NT2/D1 (cell line): ENCODE measurements at regions not wholly inside any gene's neighbourhood (a gene's known extent, or its start where the extent isn't known, plus 50 kb on each side); places are given as distances from the start of the nearest gene placed in this dataset.

Source experiments
- DNase-seq: peaks from one replicate; pipeline ENCODE4 v3.0.0-alpha.2; 2011; ENCODE audit warnings: low read depth, low spot score
- H3K27me3 ChIP-seq: 2 replicates; pipeline ENCODE4 v1.6.0; 2011; ENCODE audit warnings: mild to moderate bottlenecking; ENCODE audit not compliant: insufficient read length, insufficient read depth
- H3K36me3 ChIP-seq: 2 replicates; pipeline ENCODE4 v1.6.1; 2011; ENCODE audit warnings: mild to moderate bottlenecking, low read length, mixed read lengths; ENCODE audit not compliant: insufficient read depth, insufficient read length
- H3K4me1 ChIP-seq: 2 replicates; pipeline ENCODE4 v1.5.1; 2011; ENCODE audit not compliant: insufficient read depth, insufficient read length
- H3K4me3 ChIP-seq: 2 replicates; pipeline ENCODE4 v1.5.1; 2011; ENCODE audit warnings: low read depth; ENCODE audit not compliant: insufficient read length
- H3K9ac ChIP-seq: 2 replicates; pipeline ENCODE4 v1.6.0; 2011; ENCODE audit warnings: low read depth; ENCODE audit not compliant: insufficient read length
- H3K9me3 ChIP-seq: 2 replicates; pipeline ENCODE4 v1.5.1; 2011; ENCODE audit warnings: mild to moderate bottlenecking, low read length; ENCODE audit not compliant: insufficient read depth
- SUZ12 ChIP-seq: IDR thresholded peaks from 2 replicates; pipeline ENCODE4 v1.6.1; 2011; ENCODE audit not compliant: insufficient read length, insufficient read depth; ENCODE audit errors: extremely low read depth
- YY1 ChIP-seq: IDR thresholded peaks from 2 replicates; pipeline ENCODE4 v1.6.1; 2011; ENCODE audit not compliant: insufficient read length, insufficient read depth
- ZNF274 ChIP-seq: IDR thresholded peaks from 2 replicates; pipeline ENCODE4 v1.6.1; 2011; ENCODE audit warnings: mild to moderate bottlenecking, low read depth, low read length

DNA sequence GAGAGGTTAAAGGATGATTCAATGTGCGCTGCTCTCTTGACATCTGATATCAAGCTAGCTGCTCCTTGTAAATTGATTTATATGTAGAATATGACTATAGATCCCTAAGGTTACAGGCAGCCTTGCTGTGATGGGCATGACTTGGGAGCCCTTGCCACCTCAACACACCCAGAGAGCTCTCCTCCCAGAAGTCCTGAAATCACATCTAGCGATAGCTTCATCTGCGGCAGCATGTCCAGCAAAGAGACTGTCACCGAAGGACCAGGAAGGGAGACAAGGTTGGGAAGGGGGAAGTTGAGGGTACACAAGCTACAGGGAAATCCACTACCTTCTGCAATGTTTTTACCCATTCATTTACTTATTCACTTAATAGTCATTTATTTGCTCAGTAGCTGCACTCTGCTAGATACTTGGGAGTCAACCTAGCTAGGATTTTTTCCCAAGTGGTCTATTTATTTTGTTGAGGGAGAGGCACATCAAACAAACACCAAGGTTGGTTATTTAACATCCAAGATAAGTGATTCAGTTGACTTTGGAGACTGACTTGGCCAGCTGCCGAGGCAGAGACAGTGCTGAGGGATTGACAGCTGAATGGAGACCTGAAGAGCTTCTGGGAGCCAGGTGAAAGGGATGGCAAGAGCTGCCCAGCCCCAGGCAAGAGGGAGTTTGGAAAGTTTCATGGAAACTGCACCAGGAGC, 205.8 kb upstream of the IL12A start:
- no peak overlapping the region for H3K4me3 ChIP-seq

DNA sequence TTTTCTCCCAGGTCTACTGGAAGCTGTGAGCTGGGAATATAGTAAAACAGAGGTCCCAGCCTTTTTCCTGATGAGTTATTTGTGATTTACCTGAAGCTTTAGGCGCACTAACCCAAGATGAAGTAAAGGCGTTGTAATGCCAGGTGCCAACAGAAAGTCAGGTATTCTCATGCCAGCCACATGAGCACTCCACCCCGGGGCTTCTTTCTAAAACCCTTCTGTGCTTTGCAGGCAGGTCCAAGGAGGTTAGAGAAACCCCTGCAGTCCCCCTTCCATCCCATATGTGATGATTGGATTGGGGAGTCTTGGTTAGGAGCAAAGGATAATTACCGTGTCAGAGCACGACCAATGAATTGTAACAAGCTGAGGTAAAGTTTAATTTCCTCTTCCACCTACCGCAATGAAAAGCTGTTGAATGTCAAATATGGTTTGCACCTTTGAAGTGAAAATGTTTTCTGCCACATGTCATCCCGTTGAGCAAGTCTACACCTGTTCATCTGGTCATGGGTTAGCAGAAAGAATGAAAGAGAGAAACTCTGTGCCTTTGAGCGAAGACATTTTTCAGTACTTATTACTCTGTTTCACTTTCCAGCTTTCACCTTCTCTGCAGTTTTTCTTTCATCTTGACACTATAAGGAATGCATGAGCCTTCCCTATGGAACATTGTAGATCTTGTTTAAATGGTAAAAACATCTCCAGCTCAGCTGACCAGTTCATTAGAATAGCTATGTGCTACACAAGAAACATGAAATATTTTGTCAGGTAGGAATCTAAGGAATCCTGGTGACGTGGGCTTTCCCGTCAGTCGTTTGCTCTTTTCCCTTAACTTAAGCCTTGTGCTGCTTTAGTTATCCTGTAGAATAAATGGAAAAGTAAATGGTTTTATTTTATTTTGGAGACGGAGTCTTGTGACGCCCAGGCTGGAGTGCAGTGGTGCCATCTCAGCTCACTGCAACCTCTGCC, 204.6 kb upstream of the IL12A start:
- no peak overlapping the region for H3K4me3 ChIP-seq
- H3K36me3 ChIP-seq: peaks cover 16% of the 10 kb centered on the region
- no peak for DNase-seq
- no peaks in the 10 kb centered on the region for H3K9me3 ChIP-seq
- H3K9ac ChIP-seq: no peak overlapping the region
- no peak for TF ChIP-seq SUZ12
- TF ChIP-seq ZNF274: no peak
- no peak for TF ChIP-seq YY1
- no peaks in the 10 kb centered on the region for H3K27me3 ChIP-seq
- no peaks in the 10 kb centered on the region for H3K4me1 ChIP-seq

More for the DNA sequence above, 205.8 kb upstream of the IL12A start:
- H3K4me1 ChIP-seq: no peaks in the 10 kb centered on the region
- H3K27me3 ChIP-seq: no peaks in the 10 kb centered on the region
- no peak for DNase-seq
- H3K36me3 ChIP-seq: peaks cover 16% of the 10 kb centered on the region
- H3K9me3 ChIP-seq: no peaks in the 10 kb centered on the region
- TF ChIP-seq YY1: no peak
- no peak for TF ChIP-seq SUZ12
- TF ChIP-seq ZNF274: no peak
- no peak overlapping the region for H3K9ac ChIP-seq

DNA sequence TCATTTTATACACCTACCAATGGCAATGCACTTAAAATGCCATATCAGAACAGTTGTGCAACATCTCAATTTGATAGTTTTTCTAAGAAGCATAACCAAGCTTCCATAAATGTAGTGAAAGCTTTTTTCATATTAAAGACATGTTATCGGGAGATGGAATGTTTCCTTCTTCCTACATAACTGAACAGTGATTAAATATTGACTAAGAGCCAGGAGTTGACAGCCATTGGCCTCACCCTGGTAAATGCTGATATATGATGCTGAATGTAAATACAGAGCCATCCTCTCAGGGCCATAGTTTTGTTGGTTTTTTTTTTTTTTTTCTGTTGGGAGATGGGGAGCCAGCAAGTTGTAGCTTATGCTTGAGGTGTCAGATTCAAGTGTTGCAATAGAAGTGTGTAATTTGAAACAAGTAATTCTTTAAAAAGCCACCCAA, 203.3 kb upstream of the IL12A start:
- DNase-seq: no peak
- H3K4me3 ChIP-seq: no peak overlapping the region

DNA sequence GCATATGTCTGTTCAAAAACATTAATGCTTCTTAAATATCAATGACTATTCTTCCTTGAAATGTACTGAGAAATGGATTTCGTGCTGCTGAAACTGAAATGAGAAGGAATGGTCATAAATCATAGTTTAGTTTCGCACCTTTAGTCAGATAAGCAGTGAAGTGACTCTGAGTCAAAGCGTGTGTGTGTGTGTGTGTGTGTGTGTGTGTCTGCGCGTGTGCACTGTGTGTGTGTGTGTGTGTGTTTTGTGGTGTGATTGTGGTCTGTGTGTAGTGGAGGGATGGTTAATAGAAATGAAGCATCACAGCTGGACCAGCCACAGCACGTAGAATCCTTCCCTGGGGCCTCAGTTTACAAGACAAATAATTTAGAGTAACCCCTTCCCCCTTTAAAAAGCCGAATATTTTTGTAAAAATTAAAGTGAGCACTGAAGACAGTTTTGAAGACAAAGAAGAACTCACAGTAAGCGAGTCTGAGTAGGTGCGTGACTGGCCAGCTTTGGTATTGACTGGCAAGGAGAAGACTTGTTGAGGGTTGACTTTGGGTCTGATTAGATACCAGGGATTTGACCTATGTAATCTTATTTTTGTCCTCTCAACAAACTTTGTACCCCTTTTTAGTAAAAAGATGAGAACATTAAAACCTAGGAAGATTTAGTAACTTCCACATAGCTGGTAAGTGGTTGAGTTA, 202.0 kb upstream of the IL12A start:
- Histone ChIP-seq H3K4me3 (no peak overlapping the region), H3K36me3 (peaks cover 19% of the 10 kb centered on the region), H3K9me3 (no peaks in the 10 kb centered on the region), H3K27me3 (no peaks in the 10 kb centered on the region), H3K9ac (no peak overlapping the region), H3K4me1 (peaks cover 4% of the 10 kb centered on the region)
- TF ChIP-seq ZNF274 (no peak), YY1 (no peak), SUZ12 (no peak)
- DNase-seq: no peak

More for the DNA sequence above, 203.3 kb upstream of the IL12A start:
- H3K4me1 ChIP-seq: no peaks in the 10 kb centered on the region
- no peaks in the 10 kb centered on the region for H3K9me3 ChIP-seq
- H3K36me3 ChIP-seq: peaks cover 17% of the 10 kb centered on the region
- no peaks in the 10 kb centered on the region for H3K27me3 ChIP-seq
- no peak overlapping the region for H3K9ac ChIP-seq
- no peak for TF ChIP-seq ZNF274
- TF ChIP-seq YY1: no peak
- TF ChIP-seq SUZ12: no peak

DNA sequence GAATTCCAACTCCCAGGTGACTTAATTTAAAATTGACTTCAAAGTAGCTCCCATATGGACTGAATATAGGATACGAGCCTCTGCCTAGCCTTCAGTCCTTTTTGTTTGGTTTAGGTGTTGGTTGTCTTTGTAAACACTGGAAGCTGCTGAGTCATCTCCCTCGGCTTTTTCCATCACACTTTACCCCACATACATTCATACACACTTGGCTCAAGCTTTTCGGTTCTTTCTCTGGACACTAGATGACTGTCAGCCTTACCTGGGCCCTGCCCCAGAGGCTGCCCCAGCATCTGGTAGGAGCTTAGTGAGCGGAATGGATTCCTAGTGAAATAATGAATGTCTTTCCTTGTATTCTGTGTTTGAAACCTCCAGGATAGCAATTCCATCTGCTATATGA, 201.5 kb upstream of the IL12A start:
- H3K4me1 ChIP-seq: peaks cover 4% of the 10 kb centered on the region

GRCh38 chr3:159787794-159788205, 200.8 kb upstream of the IL12A start:
- Histone ChIP-seq H3K27me3 (no peaks in the 10 kb centered on the region), H3K4me3 (no peak overlapping the region), H3K9ac (no peak overlapping the region), H3K9me3 (no peaks in the 10 kb centered on the region), H3K36me3 (peaks cover 15% of the 10 kb centered on the region), H3K4me1 (peaks cover 4% of the 10 kb centered on the region)
- DNase-seq: no peak
- TF ChIP-seq YY1 (no peak), SUZ12 (no peak), ZNF274 (no peak)

More for the DNA sequence above, 201.5 kb upstream of the IL12A start:
- H3K27me3 ChIP-seq: no peaks in the 10 kb centered on the region
- H3K4me3 ChIP-seq: no peak overlapping the region
- DNase-seq: no peak
- TF ChIP-seq ZNF274 (no peak), SUZ12 (no peak), YY1 (no peak)
- H3K36me3 ChIP-seq: peaks cover 18% of the 10 kb centered on the region
- H3K9ac ChIP-seq: no peak overlapping the region
- no peaks in the 10 kb centered on the region for H3K9me3 ChIP-seq

GRCh38 chr3:159788291-159788690, 200.3 kb upstream of the IL12A start:
- Histone ChIP-seq H3K4me1 (peaks cover 4% of the 10 kb centered on the region), H3K36me3 (peaks cover 11% of the 10 kb centered on the region), H3K4me3 (no peak overlapping the region), H3K9ac (no peak overlapping the region), H3K27me3 (no peaks in the 10 kb centered on the region), H3K9me3 (no peaks in the 10 kb centered on the region)
- TF ChIP-seq YY1 (no peak), ZNF274 (no peak), SUZ12 (no peak)
- no peak for DNase-seq
